SU-DHL-6 (cell line): ENCODE measurements at regions not wholly inside any gene's neighbourhood (a gene's known extent, or its start where the extent isn't known, plus 50 kb on each side); places are given as distances from the start of the nearest gene placed in this dataset.

ENCODE experiments used
- H2AFZ ChIP-seq: fragments of 200-600 bp; sonication (generic); 2 replicates; pipeline ENCODE4 v1.6.1; 2014; ENCODE audit warnings: low read depth, mild to moderate bottlenecking, moderate library complexity, mixed read lengths, antibody characterized with exemption, low read length; ENCODE audit not compliant: severe bottlenecking
- H3F3A ChIP-seq: fragments of 200-600 bp; shearing (Covaris generic); 2 replicates; pipeline ENCODE4 v1.6.0; 2016; ENCODE audit warnings: antibody characterized with exemption, mild to moderate bottlenecking; ENCODE audit not compliant: insufficient read depth
- H3K27ac ChIP-seq: fragments of 200-600 bp; sonication (generic); 2 replicates; pipeline ENCODE4 v1.5.1; 2016; ENCODE audit warnings: low read depth, mild to moderate bottlenecking, low read length, moderate library complexity, mixed read lengths
- H3K27me3 ChIP-seq: fragments of 200-600 bp; sonication (generic), shearing (Covaris generic); 2 replicates; pipeline ENCODE4 v1.6.0; 2014; ENCODE audit warnings: mild to moderate bottlenecking, low read length
- H3K36me3 ChIP-seq: fragments of 200-600 bp; sonication (generic); 2 replicates; pipeline ENCODE4 v1.6.1; 2014; ENCODE audit warnings: mild to moderate bottlenecking, low read length, mixed read lengths
- H3K4me2 ChIP-seq: fragments of 300-600, 200-600 bp; shearing (Covaris generic), sonication (generic); 2 replicates; pipeline ENCODE4 v1.6.0; 2014; ENCODE audit warnings: low read length, low read depth, mild to moderate bottlenecking; ENCODE audit not compliant: poor library complexity, severe bottlenecking
- H3K4me3 ChIP-seq: fragments of 200-600 bp; sonication (generic); 2 replicates; pipeline ENCODE4 v1.5.1; 2014; ENCODE audit warnings: antibody characterized with exemption, low read length, mild to moderate bottlenecking, mixed read lengths; ENCODE audit not compliant: insufficient read depth, poor library complexity, severe bottlenecking
- H3K79me2 ChIP-seq: fragments of 200-600 bp; sonication (generic); 2 replicates; pipeline ENCODE4 v1.6.1; 2014; ENCODE audit warnings: mild to moderate bottlenecking, low read length, moderate library complexity; ENCODE audit not compliant: insufficient read depth
- H3K9ac ChIP-seq: fragments of 200-600 bp; sonication (generic); 2 replicates; pipeline ENCODE4 v1.7.0; 2014; ENCODE audit warnings: mild to moderate bottlenecking, low read length
- H3K9me2 ChIP-seq: fragments of 200-600 bp; sonication (generic); replicated peaks from 2 replicates; pipeline ENCODE4 v1.6.1; 2014; ENCODE audit warnings: low read length; ENCODE audit not compliant: insufficient read depth
- H3K9me3 ChIP-seq: fragments of 200-600 bp; sonication (generic); 2 replicates; pipeline ENCODE4 v1.6.1; 2014; ENCODE audit warnings: low read length, mixed read lengths; ENCODE audit not compliant: insufficient read depth
- H4K20me1 ChIP-seq: fragments of 200-600 bp; sonication (generic); 2 replicates; pipeline ENCODE4 v1.6.1; 2014; ENCODE audit warnings: low read depth, mild to moderate bottlenecking, antibody characterized with exemption, low read length, moderate library complexity, mixed read lengths
- EZH2phosphoT487 ChIP-seq: fragments of 200-600 bp; sonication (generic), shearing (Covaris generic); conservative IDR thresholded peaks from 2 replicates; pipeline ENCODE4 v1.6.1; 2018; ENCODE audit warnings: mild to moderate bottlenecking, antibody characterized with exemption, low read length, moderate library complexity, mixed read lengths
- TF ChIP-seq, protein P1 (sequence below): fragments of 200-600 bp; sonication (generic); IDR thresholded peaks from one replicate; pipeline ENCODE4 v1.5.1; 2017; ENCODE audit warnings: antibody characterized with exemption, mild to moderate bottlenecking, low read length, moderate library complexity; ENCODE audit not compliant: insufficient read depth, poor library complexity, severe bottlenecking

DNA sequence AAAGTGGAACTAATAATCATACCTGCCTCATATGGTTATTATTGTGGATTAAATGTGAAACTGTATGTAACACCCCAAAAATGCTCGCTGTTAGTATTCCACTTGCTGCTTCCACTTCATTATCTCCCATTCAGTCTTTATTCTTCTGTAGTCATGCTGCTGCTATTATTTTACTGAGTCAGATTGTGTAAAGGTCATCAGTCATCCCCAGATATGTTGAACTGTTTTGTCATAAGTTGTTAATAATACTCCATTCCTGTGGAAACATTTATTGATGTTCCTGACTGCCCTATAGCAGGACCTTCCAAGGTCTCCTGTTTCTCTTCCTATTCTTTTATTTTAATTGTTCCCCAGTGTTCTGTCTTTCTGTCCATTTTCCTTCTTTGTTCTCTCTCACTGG lies 1148.3 kb downstream of the EPHA7 start:
- no peak overlapping the region for H3K9ac ChIP-seq
- H3K27ac ChIP-seq, result no peak overlapping the region
- H3K9me3 ChIP-seq, result no peaks in the 10 kb centered on the region
- H3F3A ChIP-seq, result no peaks in the 10 kb centered on the region
- no peaks in the 10 kb centered on the region for H3K27me3 ChIP-seq
- TF ChIP-seq, protein P1, sequence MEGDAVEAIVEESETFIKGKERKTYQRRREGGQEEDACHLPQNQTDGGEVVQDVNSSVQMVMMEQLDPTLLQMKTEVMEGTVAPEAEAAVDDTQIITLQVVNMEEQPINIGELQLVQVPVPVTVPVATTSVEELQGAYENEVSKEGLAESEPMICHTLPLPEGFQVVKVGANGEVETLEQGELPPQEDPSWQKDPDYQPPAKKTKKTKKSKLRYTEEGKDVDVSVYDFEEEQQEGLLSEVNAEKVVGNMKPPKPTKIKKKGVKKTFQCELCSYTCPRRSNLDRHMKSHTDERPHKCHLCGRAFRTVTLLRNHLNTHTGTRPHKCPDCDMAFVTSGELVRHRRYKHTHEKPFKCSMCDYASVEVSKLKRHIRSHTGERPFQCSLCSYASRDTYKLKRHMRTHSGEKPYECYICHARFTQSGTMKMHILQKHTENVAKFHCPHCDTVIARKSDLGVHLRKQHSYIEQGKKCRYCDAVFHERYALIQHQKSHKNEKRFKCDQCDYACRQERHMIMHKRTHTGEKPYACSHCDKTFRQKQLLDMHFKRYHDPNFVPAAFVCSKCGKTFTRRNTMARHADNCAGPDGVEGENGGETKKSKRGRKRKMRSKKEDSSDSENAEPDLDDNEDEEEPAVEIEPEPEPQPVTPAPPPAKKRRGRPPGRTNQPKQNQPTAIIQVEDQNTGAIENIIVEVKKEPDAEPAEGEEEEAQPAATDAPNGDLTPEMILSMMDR, result no peak
- TF ChIP-seq EZH2phosphoT487, result no peak
- no peak overlapping the region for H2AFZ ChIP-seq
- H3K4me3 ChIP-seq, result no peak overlapping the region
- H4K20me1 ChIP-seq, result no peaks in the 10 kb centered on the region
- no peaks in the 10 kb centered on the region for H3K36me3 ChIP-seq
- H3K79me2 ChIP-seq, result no peaks in the 10 kb centered on the region
- H3K4me2 ChIP-seq, result no peak overlapping the region
- H3K9me2 ChIP-seq, result no peaks in the 10 kb centered on the region

- H3K4me3 ChIP-seq, result no peak overlapping the region
- TF ChIP-seq, protein P1, result no peak
- H3K27me3 ChIP-seq, result no peaks in the 10 kb centered on the region
- no peak overlapping the region for H3K27ac ChIP-seq
- no peaks in the 10 kb centered on the region for H3F3A ChIP-seq
- H3K36me3 ChIP-seq, result no peaks in the 10 kb centered on the region
- no peaks in the 10 kb centered on the region for H3K9me3 ChIP-seq
- H3K4me2 ChIP-seq, result no peak overlapping the region
- H2AFZ ChIP-seq, result no peak overlapping the region
- H3K9ac ChIP-seq, result no peak overlapping the region
- H4K20me1 ChIP-seq, result no peaks in the 10 kb centered on the region
- H3K79me2 ChIP-seq, result no peaks in the 10 kb centered on the region
- H3K9me2 ChIP-seq, result no peaks in the 10 kb centered on the region
Measured at GRCh38 chr6:92270365-92270764, 1149.0 kb downstream of the EPHA7 start.

DNA sequence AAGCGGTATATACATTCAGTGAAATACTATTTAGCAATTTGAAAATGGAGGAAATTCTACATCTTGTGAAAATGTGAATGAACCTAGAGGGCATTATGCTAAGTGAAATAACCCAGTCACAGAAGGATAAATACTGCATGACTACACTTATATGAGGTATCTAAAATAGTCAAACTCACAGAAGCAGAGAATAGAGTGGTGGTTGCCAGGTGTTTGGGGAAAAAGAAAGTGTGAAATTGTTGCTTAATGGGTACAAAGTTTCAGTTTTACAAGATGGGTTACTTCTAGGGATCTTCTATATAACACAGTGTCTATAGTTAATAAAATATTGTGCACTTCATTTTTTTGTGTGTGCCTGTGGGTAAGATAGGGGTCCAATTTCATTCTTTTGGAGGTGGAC lies 1152.0 kb downstream of the EPHA7 start:
- Histone ChIP-seq H3K4me2 (no peak overlapping the region), H3K9me2 (no peaks in the 10 kb centered on the region), H3K27ac (no peak overlapping the region), H3K4me3 (no peak overlapping the region), H3F3A (no peaks in the 10 kb centered on the region), H3K9ac (no peak overlapping the region), H3K36me3 (no peaks in the 10 kb centered on the region), H3K9me3 (no peaks in the 10 kb centered on the region), H4K20me1 (no peaks in the 10 kb centered on the region), H3K79me2 (no peaks in the 10 kb centered on the region), H2AFZ (no peak overlapping the region), H3K27me3 (no peaks in the 10 kb centered on the region)
- no peak for TF ChIP-seq EZH2phosphoT487
- TF ChIP-seq, protein P1, result no peak

DNA sequence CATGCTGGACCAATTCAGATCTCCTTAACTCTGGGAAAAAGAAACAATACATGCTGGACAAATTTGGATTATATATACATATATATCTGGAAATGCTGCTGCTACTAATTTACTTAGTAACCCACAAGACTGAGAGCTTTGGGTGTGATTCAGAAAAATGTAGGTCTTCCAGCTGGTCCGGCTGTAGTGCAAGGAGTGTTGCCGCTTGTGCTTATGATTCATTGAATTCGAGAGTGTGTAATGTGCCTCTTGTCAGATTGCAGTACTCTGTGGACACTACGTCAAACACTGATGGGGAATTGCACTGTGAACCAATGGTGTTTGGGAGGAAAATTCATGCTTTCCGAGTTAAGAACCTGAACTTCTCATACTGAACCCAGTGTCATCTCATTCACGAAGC lies 1155.5 kb downstream of the EPHA7 start:
- Histone ChIP-seq H3K79me2 (no peaks in the 10 kb centered on the region), H3K36me3 (no peaks in the 10 kb centered on the region), H3K4me3 (no peak overlapping the region), H3K9me3 (no peaks in the 10 kb centered on the region), H3K4me2 (no peak overlapping the region), H4K20me1 (no peaks in the 10 kb centered on the region), H3K9ac (no peak overlapping the region), H3F3A (no peaks in the 10 kb centered on the region), H3K27ac (no peak overlapping the region), H3K27me3 (no peaks in the 10 kb centered on the region), H3K9me2 (no peaks in the 10 kb centered on the region), H2AFZ (no peak overlapping the region)
- TF ChIP-seq, protein P1, result no peak
- TF ChIP-seq EZH2phosphoT487, result no peak
